HepG2 (cell line): ENCODE measurements at regions not wholly inside any gene's neighbourhood (a gene's known extent, or its start where the extent isn't known, plus 50 kb on each side); places are given as distances from the start of the nearest gene placed in this dataset.

Experiments
- CENPT ChIP-seq: sonication (generic); formaldehyde crosslinking; IDR thresholded peaks from 2 replicates; pipeline ENCODE4 v1.8.0; 2022; ENCODE audit warnings: low read depth, mild to moderate bottlenecking, moderate library complexity, missing genetic modification reagents
- ETV6 ChIP-seq: sonication (generic); formaldehyde crosslinking; conservative IDR thresholded peaks from 2 replicates; pipeline ENCODE4 v1.4.0; 2020; ENCODE audit warnings: missing genetic modification reagents
- IRX3 ChIP-seq: sonication (generic); formaldehyde crosslinking; IDR thresholded peaks from 2 replicates; pipeline ENCODE4 v1.8.1; 2023; ENCODE audit warnings: mild to moderate bottlenecking, low read depth, missing genetic modification reagents, borderline replicate concordance
- MYC ChIP-seq: sonication (generic); formaldehyde crosslinking; IDR thresholded peaks from 2 replicates; pipeline ENCODE4 v1.9.0; 2021; ENCODE audit warnings: missing genetic modification reagents, borderline replicate concordance
- NCOA2 ChIP-seq: sonication (generic); formaldehyde crosslinking; IDR thresholded peaks from 2 replicates; pipeline ENCODE4 v1.8.0; 2022; ENCODE audit warnings: inconsistent platforms
- NONO ChIP-seq, 2 experiments: fragments of 450-650 bp in 1 of 2; sonication (generic) in 1 of 2; formaldehyde crosslinking in 1 of 2; IDR thresholded peaks in 1 of 2; conservative IDR thresholded peaks in 1 of 2; 2 replicates each; pipeline versions ENCODE4 v1.6.1 to v1.8.0; 2017 to 2022; ENCODE audit warnings: mild to moderate bottlenecking in 1 of 2, missing genetic modification reagents in 1 of 2, moderate library complexity in 1 of 2
- RFX1 ChIP-seq: fragments of 450-650 bp; IDR thresholded peaks from 2 replicates; pipeline ENCODE4 v1.6.1; 2017
- ZFP82 ChIP-seq: sonication (generic); formaldehyde crosslinking; IDR thresholded peaks from 2 replicates; pipeline ENCODE4 v1.5.1; 2020; ENCODE audit warnings: mild to moderate bottlenecking, missing genetic modification reagents, borderline replicate concordance
- ZKSCAN8 ChIP-seq: IDR thresholded peaks from 2 replicates; pipeline ENCODE4 v1.6.1; 2016; ENCODE audit warnings: borderline replicate concordance, missing genetic modification reagents, missing compliant biosample characterization
- ZMYM4 ChIP-seq: sonication (generic); formaldehyde crosslinking; IDR thresholded peaks from 2 replicates; pipeline ENCODE4 v1.8.1; 2023; ENCODE audit warnings: mild to moderate bottlenecking, missing genetic modification reagents
- ZNF558 ChIP-seq: sonication (generic); formaldehyde crosslinking; IDR thresholded peaks from 2 replicates; pipeline ENCODE4 v1.9.0; 2022; ENCODE audit warnings: mild to moderate bottlenecking, missing genetic modification reagents, borderline replicate concordance
- TF ChIP-seq, protein P1 (sequence below): sonication (generic); formaldehyde crosslinking; conservative IDR thresholded peaks from 2 replicates; pipeline ENCODE4 v1.4.0; 2020; ENCODE audit warnings: mild to moderate bottlenecking, missing genetic modification reagents, moderate library complexity
- TF ChIP-seq, protein P2 (sequence below): sonication (generic); formaldehyde crosslinking; IDR thresholded peaks from 2 replicates; pipeline ENCODE4 v1.5.0; 2020; ENCODE audit warnings: mild to moderate bottlenecking, missing genetic modification reagents, borderline replicate concordance
- TF ChIP-seq, protein P3 (sequence below): sonication (generic); formaldehyde crosslinking; IDR thresholded peaks from 2 replicates; pipeline ENCODE4 v1.5.1; 2020; ENCODE audit warnings: mild to moderate bottlenecking, missing genetic modification reagents
- TF ChIP-seq, protein P4 (sequence below): IDR thresholded peaks from 2 replicates; pipeline ENCODE4 v1.6.1; 2016; ENCODE audit warnings: mild to moderate bottlenecking
- TF ChIP-seq, protein P5 (sequence below): sonication (generic); formaldehyde crosslinking; IDR thresholded peaks from 2 replicates; pipeline ENCODE4 v1.9.0; 2021; ENCODE audit warnings: missing genetic modification reagents, mild to moderate bottlenecking, borderline replicate concordance

DNA sequence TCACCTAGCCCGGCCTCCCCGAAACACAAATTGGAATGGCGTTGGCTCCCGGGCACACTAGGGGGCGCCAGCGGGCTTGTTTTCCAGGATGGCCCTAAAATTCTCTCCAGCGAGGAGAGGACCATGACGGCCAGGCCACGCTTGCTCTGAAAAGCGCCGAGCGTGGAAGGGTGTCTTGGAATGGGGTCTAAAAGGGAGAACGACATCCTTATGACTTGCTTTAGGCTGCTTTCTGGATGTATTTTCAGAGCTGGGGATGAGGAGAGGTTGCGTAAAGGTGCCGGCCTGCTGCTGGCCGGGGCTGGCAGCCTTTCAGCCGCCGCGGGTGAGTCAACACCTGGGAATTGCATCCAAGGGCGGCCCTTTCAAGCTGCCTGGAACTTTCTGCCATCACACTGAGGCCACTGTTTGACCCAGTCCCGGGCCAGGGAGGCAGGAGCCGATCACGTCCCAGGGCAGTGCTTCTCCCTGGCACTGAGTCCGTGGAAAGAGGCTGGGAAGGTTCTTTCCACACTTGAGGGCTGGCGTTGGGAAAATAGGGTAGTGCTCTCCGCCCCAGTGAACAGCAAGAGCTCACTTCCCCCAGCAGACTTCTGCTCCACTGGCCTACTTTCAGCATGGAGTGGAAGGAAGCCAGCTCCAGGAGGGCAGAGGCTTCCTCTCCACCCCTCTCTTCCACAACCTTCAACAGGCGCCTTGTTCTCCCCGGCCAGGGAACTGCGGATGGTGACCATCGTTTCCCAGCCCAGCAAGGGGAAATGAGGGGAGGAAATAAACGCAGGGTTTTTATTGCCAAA, 216.2 kb downstream of the TTC8 start (continued):
- TF ChIP-seq, protein P1, sequence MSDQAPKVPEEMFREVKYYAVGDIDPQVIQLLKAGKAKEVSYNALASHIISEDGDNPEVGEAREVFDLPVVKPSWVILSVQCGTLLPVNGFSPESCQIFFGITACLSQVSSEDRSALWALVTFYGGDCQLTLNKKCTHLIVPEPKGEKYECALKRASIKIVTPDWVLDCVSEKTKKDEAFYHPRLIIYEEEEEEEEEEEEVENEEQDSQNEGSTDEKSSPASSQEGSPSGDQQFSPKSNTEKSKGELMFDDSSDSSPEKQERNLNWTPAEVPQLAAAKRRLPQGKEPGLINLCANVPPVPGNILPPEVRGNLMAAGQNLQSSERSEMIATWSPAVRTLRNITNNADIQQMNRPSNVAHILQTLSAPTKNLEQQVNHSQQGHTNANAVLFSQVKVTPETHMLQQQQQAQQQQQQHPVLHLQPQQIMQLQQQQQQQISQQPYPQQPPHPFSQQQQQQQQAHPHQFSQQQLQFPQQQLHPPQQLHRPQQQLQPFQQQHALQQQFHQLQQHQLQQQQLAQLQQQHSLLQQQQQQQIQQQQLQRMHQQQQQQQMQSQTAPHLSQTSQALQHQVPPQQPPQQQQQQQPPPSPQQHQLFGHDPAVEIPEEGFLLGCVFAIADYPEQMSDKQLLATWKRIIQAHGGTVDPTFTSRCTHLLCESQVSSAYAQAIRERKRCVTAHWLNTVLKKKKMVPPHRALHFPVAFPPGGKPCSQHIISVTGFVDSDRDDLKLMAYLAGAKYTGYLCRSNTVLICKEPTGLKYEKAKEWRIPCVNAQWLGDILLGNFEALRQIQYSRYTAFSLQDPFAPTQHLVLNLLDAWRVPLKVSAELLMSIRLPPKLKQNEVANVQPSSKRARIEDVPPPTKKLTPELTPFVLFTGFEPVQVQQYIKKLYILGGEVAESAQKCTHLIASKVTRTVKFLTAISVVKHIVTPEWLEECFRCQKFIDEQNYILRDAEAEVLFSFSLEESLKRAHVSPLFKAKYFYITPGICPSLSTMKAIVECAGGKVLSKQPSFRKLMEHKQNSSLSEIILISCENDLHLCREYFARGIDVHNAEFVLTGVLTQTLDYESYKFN: no peak; the same call in none of the 2 replicates
- TF ChIP-seq, protein P2, sequence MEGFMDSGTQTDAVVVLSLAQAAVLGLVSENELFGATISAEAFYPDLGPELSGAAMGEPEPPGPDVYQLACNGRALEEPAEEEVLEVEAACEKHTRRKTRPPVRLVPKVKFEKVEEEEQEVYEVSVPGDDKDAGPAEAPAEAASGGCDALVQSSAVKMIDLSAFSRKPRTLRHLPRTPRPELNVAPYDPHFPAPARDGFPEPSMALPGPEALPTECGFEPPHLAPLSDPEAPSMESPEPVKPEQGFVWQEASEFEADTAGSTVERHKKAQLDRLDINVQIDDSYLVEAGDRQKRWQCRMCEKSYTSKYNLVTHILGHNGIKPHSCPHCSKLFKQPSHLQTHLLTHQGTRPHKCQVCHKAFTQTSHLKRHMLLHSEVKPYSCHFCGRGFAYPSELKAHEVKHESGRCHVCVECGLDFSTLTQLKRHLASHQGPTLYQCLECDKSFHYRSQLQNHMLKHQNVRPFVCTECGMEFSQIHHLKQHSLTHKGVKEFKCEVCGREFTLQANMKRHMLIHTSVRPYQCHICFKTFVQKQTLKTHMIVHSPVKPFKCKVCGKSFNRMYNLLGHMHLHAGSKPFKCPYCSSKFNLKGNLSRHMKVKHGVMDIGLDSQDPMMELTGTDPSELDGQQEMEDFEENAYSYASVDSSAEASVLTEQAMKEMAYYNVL: 0 out of 2 replicates have a peak, but pooled peaks have one; percentile 63
- TF ChIP-seq MYC (peak; percentile 76; the same call in 1 of the 2 replicates), NONO (IDR thresholded peaks at IDR 0.05) (no peak), NONO (CRISPR knock-in tag; conservative IDR thresholded peaks at IDR 0.05) (peak; percentile 54; the same call in 1 of the 2 replicates), RFX1 (no peak), ZFP82 (CRISPR knock-in tag) (no peak), IRX3 (no peak), ZNF558 (CRISPR knock-in tag) (no peak), NCOA2 (peak; percentile 91), ETV6 (CRISPR knock-in tag) (no peak; the same call in 1 of the 2 replicates), ZMYM4 (CRISPR knock-in tag) (peak; percentile 77), CENPT (no peak), ZKSCAN8 (no peak)
- TF ChIP-seq, protein P3, sequence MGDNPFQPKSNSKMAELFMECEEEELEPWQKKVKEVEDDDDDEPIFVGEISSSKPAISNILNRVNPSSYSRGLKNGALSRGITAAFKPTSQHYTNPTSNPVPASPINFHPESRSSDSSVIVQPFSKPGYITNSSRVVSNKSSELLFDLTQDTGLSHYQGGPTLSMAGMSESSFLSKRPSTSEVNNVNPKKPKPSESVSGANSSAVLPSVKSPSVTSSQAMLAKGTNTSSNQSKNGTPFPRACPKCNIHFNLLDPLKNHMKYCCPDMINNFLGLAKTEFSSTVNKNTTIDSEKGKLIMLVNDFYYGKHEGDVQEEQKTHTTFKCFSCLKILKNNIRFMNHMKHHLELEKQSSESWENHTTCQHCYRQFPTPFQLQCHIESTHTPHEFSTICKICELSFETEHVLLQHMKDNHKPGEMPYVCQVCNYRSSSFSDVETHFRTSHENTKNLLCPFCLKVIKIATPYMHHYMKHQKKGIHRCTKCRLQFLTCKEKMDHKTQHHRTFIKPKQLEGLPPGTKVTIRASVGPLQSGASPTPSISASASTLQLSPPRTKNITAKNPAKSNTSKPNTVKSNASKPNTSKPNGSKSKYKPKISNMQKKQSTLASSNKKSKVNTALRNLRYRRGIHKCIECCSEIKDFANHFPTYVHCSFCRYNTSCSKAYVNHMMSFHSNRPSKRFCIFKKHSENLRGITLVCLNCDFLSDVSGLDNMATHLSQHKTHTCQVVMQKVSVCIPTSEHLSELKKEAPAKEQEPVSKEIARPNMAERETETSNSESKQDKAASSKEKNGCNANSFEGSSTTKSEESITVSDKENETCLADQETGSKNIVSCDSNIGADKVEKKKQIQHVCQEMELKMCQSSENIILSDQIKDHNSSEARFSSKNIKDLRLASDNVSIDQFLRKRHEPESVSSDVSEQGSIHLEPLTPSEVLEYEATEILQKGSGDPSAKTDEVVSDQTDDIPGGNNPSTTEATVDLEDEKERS: peak; percentile 78; the same call in 1 of the 2 replicates
- TF ChIP-seq, protein P4, sequence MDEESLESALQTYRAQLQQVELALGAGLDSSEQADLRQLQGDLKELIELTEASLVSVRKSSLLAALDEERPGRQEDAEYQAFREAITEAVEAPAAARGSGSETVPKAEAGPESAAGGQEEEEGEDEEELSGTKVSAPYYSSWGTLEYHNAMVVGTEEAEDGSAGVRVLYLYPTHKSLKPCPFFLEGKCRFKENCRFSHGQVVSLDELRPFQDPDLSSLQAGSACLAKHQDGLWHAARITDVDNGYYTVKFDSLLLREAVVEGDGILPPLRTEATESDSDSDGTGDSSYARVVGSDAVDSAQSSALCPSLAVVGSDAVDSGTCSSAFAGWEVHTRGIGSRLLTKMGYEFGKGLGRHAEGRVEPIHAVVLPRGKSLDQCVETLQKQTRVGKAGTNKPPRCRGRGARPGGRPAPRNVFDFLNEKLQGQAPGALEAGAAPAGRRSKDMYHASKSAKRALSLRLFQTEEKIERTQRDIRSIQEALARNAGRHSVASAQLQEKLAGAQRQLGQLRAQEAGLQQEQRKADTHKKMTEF: peak; percentile 89
- TF ChIP-seq, protein P5, sequence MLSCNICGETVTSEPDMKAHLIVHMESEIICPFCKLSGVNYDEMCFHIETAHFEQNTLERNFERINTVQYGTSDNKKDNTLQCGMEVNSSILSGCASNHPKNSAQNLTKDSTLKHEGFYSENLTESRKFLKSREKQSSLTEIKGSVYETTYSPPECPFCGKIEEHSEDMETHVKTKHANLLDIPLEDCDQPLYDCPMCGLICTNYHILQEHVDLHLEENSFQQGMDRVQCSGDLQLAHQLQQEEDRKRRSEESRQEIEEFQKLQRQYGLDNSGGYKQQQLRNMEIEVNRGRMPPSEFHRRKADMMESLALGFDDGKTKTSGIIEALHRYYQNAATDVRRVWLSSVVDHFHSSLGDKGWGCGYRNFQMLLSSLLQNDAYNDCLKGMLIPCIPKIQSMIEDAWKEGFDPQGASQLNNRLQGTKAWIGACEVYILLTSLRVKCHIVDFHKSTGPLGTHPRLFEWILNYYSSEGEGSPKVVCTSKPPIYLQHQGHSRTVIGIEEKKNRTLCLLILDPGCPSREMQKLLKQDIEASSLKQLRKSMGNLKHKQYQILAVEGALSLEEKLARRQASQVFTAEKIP (CRISPR knock-in tag): no peak
